ENCODE measurements at regions not wholly inside any gene's neighbourhood (a gene's known extent, or its start where the extent isn't known, plus 50 kb on each side); places are given as distances from the start of the nearest gene placed in this dataset.

DNA sequence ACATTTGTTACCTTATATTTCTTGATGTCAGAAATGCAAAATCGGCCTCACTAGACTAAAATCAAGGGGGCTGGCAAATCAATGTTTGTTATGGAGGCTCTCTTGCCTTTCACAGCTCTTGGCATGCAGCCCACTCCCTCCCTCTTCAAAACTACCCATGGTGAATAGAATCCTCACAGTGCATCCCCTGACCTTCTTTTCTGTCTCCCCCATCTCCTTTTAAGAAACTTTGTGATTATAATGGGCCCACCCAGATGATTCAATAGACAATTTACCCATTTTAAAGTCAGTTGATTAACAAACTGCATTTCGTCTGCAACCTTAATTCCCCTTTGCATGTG lies 184.0 kb downstream of the PCDH7 start:
- TF ChIP-seq, protein P1, sequence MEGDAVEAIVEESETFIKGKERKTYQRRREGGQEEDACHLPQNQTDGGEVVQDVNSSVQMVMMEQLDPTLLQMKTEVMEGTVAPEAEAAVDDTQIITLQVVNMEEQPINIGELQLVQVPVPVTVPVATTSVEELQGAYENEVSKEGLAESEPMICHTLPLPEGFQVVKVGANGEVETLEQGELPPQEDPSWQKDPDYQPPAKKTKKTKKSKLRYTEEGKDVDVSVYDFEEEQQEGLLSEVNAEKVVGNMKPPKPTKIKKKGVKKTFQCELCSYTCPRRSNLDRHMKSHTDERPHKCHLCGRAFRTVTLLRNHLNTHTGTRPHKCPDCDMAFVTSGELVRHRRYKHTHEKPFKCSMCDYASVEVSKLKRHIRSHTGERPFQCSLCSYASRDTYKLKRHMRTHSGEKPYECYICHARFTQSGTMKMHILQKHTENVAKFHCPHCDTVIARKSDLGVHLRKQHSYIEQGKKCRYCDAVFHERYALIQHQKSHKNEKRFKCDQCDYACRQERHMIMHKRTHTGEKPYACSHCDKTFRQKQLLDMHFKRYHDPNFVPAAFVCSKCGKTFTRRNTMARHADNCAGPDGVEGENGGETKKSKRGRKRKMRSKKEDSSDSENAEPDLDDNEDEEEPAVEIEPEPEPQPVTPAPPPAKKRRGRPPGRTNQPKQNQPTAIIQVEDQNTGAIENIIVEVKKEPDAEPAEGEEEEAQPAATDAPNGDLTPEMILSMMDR (IDR thresholded peaks at IDR 0.05) = no peak
- TF ChIP-seq POLR2AphosphoS5 (IDR thresholded peaks at IDR 0.05) (no peak), POLR2A (IDR thresholded peaks at IDR 0.05) (no peak)
